Common myeloid progenitor, CD34-positive (primary cell): ENCODE measurements at regions not wholly inside any gene's neighbourhood (a gene's known extent, or its start where the extent isn't known, plus 50 kb on each side); places are given as distances from the start of the nearest gene placed in this dataset.
"Not testable (repeated sequence)": the region's sequence is repeated elsewhere in the genome, so short reads cannot be mapped to it uniquely, and the experiment has no call there.

Source experiments
- CTCF ChIA-PET: fragments of 350-600 bp; sonication (Branson Sonifier 250); formaldehyde crosslinking; loops from one replicate; lab custom pipeline; 2021; ENCODE audit warnings: antibody characterized with exemption; lab: Charles Lee
- POLR2A ChIA-PET: fragments of 350-600 bp; sonication (Branson Sonifier 250); formaldehyde crosslinking; loops from one replicate; lab custom pipeline; 2021; ENCODE audit warnings: antibody characterized with exemption; lab: Charles Lee
- DNase-seq, 3 donors: peaks; one replicate each; pipeline versions ENCODE4 v3.0.0 to v3.0.0-alpha.2; 2013
- H3K27ac ChIP-seq, 2 experiments: 1 replicate in 1 of 2; 2 replicates in 1 of 2; pipeline ENCODE4 v1.7.0; 2013; ENCODE audit warnings: inconsistent platforms in 2 of 2, low read length in 2 of 2, mild to moderate bottlenecking in 2 of 2, low read depth in 1 of 2, moderate library complexity in 1 of 2; ENCODE audit not compliant: severe bottlenecking in 2 of 2, insufficient read depth in 1 of 2, poor library complexity in 1 of 2
- H3K27me3 ChIP-seq, 5 experiments: replicated peaks in 2 of 5; 1 replicate in 3 of 5; 2 replicates in 2 of 5; pipeline versions ENCODE4 v1.6.1 to v1.7.0; 2013; ENCODE audit warnings: low read length in 4 of 5, mild to moderate bottlenecking in 2 of 5, moderate library complexity in 2 of 5, inconsistent platforms in 1 of 5; ENCODE audit not compliant: insufficient read depth in 5 of 5, control insufficient read depth in 4 of 5
- H3K36me3 ChIP-seq, 4 experiments: 1 replicate in 2 of 4; 2 replicates in 2 of 4; pipeline versions ENCODE4 v1.6.1 to v1.7.0; 2013; ENCODE audit warnings: low read length in 3 of 4, control low read depth in 1 of 4, mild to moderate bottlenecking in 1 of 4; ENCODE audit not compliant: control insufficient read depth in 4 of 4, insufficient read depth in 4 of 4
- H3K4me1 ChIP-seq, 4 experiments: 1 replicate in 3 of 4; 2 replicates in 1 of 4; pipeline versions ENCODE4 v1.6.1 to v1.7.1; 2013; ENCODE audit warnings: low read length in 3 of 4, mild to moderate bottlenecking in 3 of 4, control low read depth in 1 of 4, inconsistent platforms in 1 of 4, moderate library complexity in 1 of 4; ENCODE audit not compliant: control insufficient read depth in 4 of 4, insufficient read depth in 4 of 4; ENCODE audit errors: control extremely low read depth in 1 of 4
- H3K4me3 ChIP-seq, 7 experiments: 1 replicate in 4 of 7; 2 replicates in 3 of 7; pipeline versions ENCODE4 v1.5.1 to v1.7.0; 2013; ENCODE audit warnings: mild to moderate bottlenecking in 7 of 7, low read length in 6 of 7, moderate library complexity in 6 of 7, inconsistent platforms in 2 of 7, low read depth in 2 of 7, control low read depth in 1 of 7; ENCODE audit not compliant: insufficient read depth in 4 of 7, control insufficient read depth in 1 of 7; ENCODE audit errors: extremely low read depth in 1 of 7
- H3K9me3 ChIP-seq, 5 experiments: 1 replicate in 4 of 5; 2 replicates in 1 of 5; pipeline versions ENCODE4 v1.6.1 to v1.7.1; 2013; ENCODE audit warnings: low read length in 4 of 5, mild to moderate bottlenecking in 2 of 5, inconsistent platforms in 1 of 5, low read depth in 1 of 5, moderate library complexity in 1 of 5; ENCODE audit not compliant: control insufficient read depth in 4 of 5, insufficient read depth in 2 of 5; ENCODE audit errors: control extremely low read depth in 1 of 5
- WGBS: methylation state at CpG from one replicate; pipeline ENCODE4 v1.1.5; 2013; ENCODE audit not compliant: insufficient coverage; 5-methylcytosine and 5-hydroxymethylcytosine counted together

DNA sequence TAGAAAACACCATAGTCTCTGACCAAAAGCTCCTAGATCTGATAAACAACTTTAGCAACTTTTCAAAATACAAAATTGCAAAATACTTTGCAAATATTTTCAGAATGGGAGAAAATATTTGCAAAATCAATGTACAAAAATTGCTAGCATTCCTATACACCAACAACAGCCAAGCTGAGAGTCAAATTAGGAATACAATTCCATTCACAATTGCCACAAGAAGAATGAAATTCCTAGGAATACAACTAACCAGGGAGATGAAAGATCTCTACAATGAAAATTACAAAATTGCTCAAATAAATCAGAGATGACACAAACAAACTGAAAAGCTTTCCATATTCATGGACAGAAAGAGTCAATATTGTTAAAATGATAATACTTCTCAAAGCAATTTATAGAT, 327.0 kb upstream of the ZC3H15 start:
- POLR2A ChIA-PET: no interaction called here
- no peaks in the 10 kb centered on the region for H3K4me1 ChIP-seq
- CTCF ChIA-PET: interaction anchor here (1.5 kb wide), 1 partner anchor 12 kb away, joined by 3 read pairs; no protein-coding TSS in a partner anchor
- DNase-seq: no peak
- no peak overlapping the region for H3K27ac ChIP-seq
- no peaks in the 10 kb centered on the region for H3K36me3 ChIP-seq
- no peaks in the 10 kb centered on the region for H3K27me3 ChIP-seq
- peaks cover 0 to 26% (median 0%) of the 10 kb centered on the region in 5 experiments for H3K9me3 ChIP-seq
- H3K4me3 ChIP-seq: no peak overlapping the region

DNA sequence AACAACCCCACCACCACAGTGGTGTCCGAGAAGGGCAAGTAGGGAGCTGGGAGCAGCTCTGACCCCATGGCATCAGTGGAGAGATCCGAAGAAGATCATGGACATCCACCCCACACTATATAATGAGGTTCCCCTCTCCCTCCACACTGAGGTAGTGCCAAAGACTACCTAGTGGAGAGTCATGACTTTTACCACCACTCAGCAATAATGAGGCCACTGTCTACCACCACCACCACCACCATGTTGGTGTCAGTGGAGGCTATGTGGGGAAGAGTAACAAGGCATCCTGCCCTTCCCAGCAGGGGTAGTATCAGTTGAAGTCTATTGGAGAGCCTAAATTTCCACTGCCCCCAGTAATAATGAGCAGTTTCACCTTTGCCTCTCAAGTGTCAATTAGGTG, 321.7 kb upstream of the ZC3H15 start:
- Histone ChIP-seq H3K4me1 (no peaks in the 10 kb centered on the region), H3K36me3 (no peaks in the 10 kb centered on the region), H3K27ac (no peak overlapping the region), H3K9me3 (peaks cover 0 to 10% (median 0%) of the 10 kb centered on the region in 5 experiments), H3K27me3 (no peaks in the 10 kb centered on the region), H3K4me3 (no peak overlapping the region)
- no peak for DNase-seq
- 100% methylated on average over 1 of the region's 2 CpGs for WGBS
- ChIA-PET POLR2A (no interaction called here), CTCF (no interaction called here)

DNA sequence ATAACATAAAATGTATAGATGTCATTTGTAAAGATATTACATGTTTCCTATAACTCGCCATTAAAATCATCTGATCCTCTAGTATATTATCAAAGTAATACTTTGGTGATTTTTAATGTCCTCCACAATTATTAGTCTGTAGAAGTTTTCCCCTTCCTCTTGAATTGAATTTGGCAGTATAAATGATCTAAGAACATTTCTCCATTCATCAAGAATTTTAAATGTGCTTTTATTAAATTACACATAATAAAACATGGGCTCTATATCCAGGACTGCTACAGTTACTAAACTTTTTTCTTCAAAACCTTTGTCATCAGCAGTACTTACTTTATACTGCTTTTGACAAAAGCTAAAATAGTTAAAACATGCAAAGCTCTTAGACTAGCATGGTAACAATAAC, 315.4 kb upstream of the ZC3H15 start:
- Histone ChIP-seq H3K4me1 (no peaks in the 10 kb centered on the region), H3K4me3 (no peak overlapping the region), H3K27ac (no peak overlapping the region), H3K9me3 (no peaks in the 10 kb centered on the region), H3K27me3 (no peaks in the 10 kb centered on the region), H3K36me3 (no peaks in the 10 kb centered on the region)
- no CpG with 5 or more reads among the region's 1 CpG for WGBS
- DNase-seq: no peak
- CTCF ChIA-PET: no interaction called here
- POLR2A ChIA-PET: no interaction called here

DNA sequence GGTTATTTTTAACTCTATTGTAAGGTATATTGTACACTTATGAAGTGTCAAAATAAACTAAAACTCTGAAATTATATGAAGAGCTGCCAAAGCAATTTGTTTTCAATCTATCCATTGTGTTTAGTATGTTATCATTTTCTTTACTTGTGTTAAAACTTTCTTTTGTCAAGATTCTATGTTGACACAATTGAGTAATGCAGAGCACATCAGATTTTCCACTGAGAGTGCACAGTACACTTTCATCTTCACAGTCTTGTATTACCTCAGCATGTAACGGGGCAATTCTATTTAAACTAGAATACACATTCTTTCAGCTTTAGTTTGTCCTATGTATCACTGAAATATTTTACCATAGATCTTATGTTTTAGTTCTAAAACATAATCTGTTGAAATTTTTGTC, 304.4 kb upstream of the ZC3H15 start:
- ChIA-PET CTCF (no interaction called here), POLR2A (no interaction called here)
- Histone ChIP-seq H3K27ac (no peak overlapping the region), H3K9me3 (peaks cover 0 to 3% (median 2%) of the 10 kb centered on the region in 5 experiments), H3K27me3 (no peaks in the 10 kb centered on the region), H3K4me3 (no peak overlapping the region), H3K36me3 (no peaks in the 10 kb centered on the region), H3K4me1 (no peaks in the 10 kb centered on the region)
- no peak for DNase-seq
- WGBS: 100% methylated on average over 1 of the region's 1 CpG

GRCh38 chr2:186182366-186182765, 303.7 kb upstream of the ZC3H15 start:
- CTCF ChIA-PET, H3K27me3 ChIP-seq, H3K4me1 ChIP-seq, H3K27ac ChIP-seq, H3K36me3 ChIP-seq, H3K4me3 ChIP-seq, H3K9me3 ChIP-seq, POLR2A ChIA-PET, DNase-seq: not testable (repeated sequence)
- 98% methylated on average over 7 of the region's 10 CpGs for WGBS

DNA sequence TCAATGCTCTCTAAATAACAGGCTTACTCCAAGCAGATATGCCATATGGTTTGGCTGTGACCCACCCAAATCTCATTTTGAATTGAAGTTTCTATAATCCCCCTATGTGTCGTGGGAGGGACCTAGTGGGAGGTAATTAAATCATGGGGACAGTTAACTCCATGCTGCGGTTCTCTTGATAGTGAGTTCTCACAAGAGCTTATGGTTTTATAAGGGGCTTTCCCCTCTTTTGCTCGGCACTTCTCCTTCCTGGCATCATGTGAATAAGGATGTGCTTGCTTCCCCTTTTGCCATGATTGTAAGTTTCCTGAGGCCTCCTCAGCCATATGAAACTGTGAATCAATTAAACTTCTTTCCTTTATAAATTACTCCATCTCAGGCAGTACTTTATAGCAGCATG, 302.7 kb upstream of the ZC3H15 start:
- ChIA-PET POLR2A (no interaction called here), CTCF (no interaction called here)
- H3K36me3 ChIP-seq: no peaks in the 10 kb centered on the region
- WGBS: 20% methylated on average over 1 of the region's 3 CpGs
- no peaks in the 10 kb centered on the region for H3K4me1 ChIP-seq
- peak in 2 of 3 donors; percentile 43 to 55 for DNase-seq
- no peak overlapping the region for H3K4me3 ChIP-seq
- peaks cover 0 to 3% (median 2%) of the 10 kb centered on the region in 5 experiments for H3K9me3 ChIP-seq
- H3K27ac ChIP-seq: no peak overlapping the region
- no peaks in the 10 kb centered on the region for H3K27me3 ChIP-seq

GRCh38 chr2:186187854-186188253, 298.2 kb upstream of the ZC3H15 start:
- CTCF ChIA-PET: no interaction called here
- Histone ChIP-seq H3K27me3 (no peaks in the 10 kb centered on the region), H3K4me3 (no peak overlapping the region), H3K9me3 (peaks cover 0 to 4% (median 2%) of the 10 kb centered on the region in 5 experiments), H3K27ac (no peak overlapping the region), H3K4me1 (no peaks in the 10 kb centered on the region), H3K36me3 (no peaks in the 10 kb centered on the region)
- POLR2A ChIA-PET: no interaction called here
- DNase-seq: no peak
